SK-N-SH treated with all-trans-retinoic acid at 6 μM for 48 hours (cell line): ENCODE measurements at regions not wholly inside any gene's neighbourhood (a gene's known extent, or its start where the extent isn't known, plus 50 kb on each side); places are given as distances from the start of the nearest gene placed in this dataset.
"Not testable (repeated sequence)": the region's sequence is repeated elsewhere in the genome, so short reads cannot be mapped to it uniquely, and the experiment has no call there.

Experiments
- ATAC-seq: fragments of 200-7000 bp; cut with Tn5 transposase; 3 replicates; pipeline ENCODE4 v1.9.1; 2020; ENCODE audit warnings: mild to moderate bottlenecking, moderate library complexity
- ARNTL ChIP-seq: fragments of 450-650 bp; formaldehyde crosslinking; IDR thresholded peaks from 2 replicates; pipeline ENCODE4 v1.5.0; 2020; ENCODE audit warnings: low read depth, mild to moderate bottlenecking, moderate library complexity, borderline replicate concordance
- BACH2 ChIP-seq: fragments of 250-450 bp; sonication (Bioruptor Pico); IDR thresholded peaks from 2 replicates; pipeline ENCODE4 v1.9.0; 2021; ENCODE audit warnings: mild to moderate bottlenecking, borderline replicate concordance
- CSDC2 ChIP-seq: fragments of 250-450 bp; sonication (Bioruptor Pico); IDR thresholded peaks from 2 replicates; pipeline ENCODE4 v1.5.0; 2020; ENCODE audit warnings: mild to moderate bottlenecking, moderate library complexity
- GLIS3 ChIP-seq: fragments of 250-450 bp; sonication (Bioruptor Pico); IDR thresholded peaks from 2 replicates; pipeline ENCODE4 v1.5.0; 2020; ENCODE audit warnings: mild to moderate bottlenecking, moderate library complexity
- ISL1 ChIP-seq: fragments of 250-450 bp; sonication (Bioruptor Pico); IDR thresholded peaks from 2 replicates; pipeline ENCODE4 v2.1.2; 2022; ENCODE audit warnings: mild to moderate bottlenecking, moderate library complexity
- PATZ1 ChIP-seq: fragments of 250-450 bp; sonication (Bioruptor Pico); IDR thresholded peaks from 2 replicates; pipeline ENCODE4 v1.8.0; 2020; ENCODE audit warnings: mild to moderate bottlenecking, moderate library complexity, borderline replicate concordance
- PPARA ChIP-seq: fragments of 250-450 bp; sonication (Bioruptor Pico); IDR thresholded peaks from 2 replicates; pipeline ENCODE4 v1.5.0; 2020; ENCODE audit warnings: mild to moderate bottlenecking, borderline replicate concordance
- RARB ChIP-seq: fragments of 250-450 bp; sonication (Bioruptor Pico); IDR thresholded peaks from 2 replicates; pipeline ENCODE4 v1.8.0; 2021; ENCODE audit warnings: mild to moderate bottlenecking, moderate library complexity
- SNAI2 ChIP-seq: fragments of 250-450 bp; sonication (Bioruptor Pico); IDR thresholded peaks from 2 replicates; pipeline ENCODE4 v1.5.0; 2020; ENCODE audit warnings: mild to moderate bottlenecking, moderate library complexity
- TCF4 ChIP-seq: fragments of 250-450 bp; sonication (Bioruptor Pico); IDR thresholded peaks from 2 replicates; pipeline ENCODE4 v1.8.0; 2021; ENCODE audit warnings: mild to moderate bottlenecking, moderate library complexity, borderline replicate concordance
- TOX ChIP-seq: fragments of 250-450 bp; sonication (Bioruptor Pico); IDR thresholded peaks from 2 replicates; pipeline ENCODE4 v1.8.0; 2021; ENCODE audit warnings: mild to moderate bottlenecking, moderate library complexity, borderline replicate concordance
- ZC3H10 ChIP-seq: fragments of 250-450 bp; sonication (Bioruptor Pico); IDR thresholded peaks from 2 replicates; pipeline ENCODE4 v1.5.1; 2021; ENCODE audit warnings: mild to moderate bottlenecking, moderate library complexity
- ZFP3 ChIP-seq: fragments of 250-450 bp; sonication (Bioruptor Pico); IDR thresholded peaks from 2 replicates; pipeline ENCODE4 v1.5.0; 2020; ENCODE audit warnings: mild to moderate bottlenecking, moderate library complexity
- ZFP30 ChIP-seq: fragments of 450-650 bp; formaldehyde crosslinking; IDR thresholded peaks from 2 replicates; pipeline ENCODE4 v1.5.0; 2022; ENCODE audit warnings: mild to moderate bottlenecking, moderate library complexity
- ZNF565 ChIP-seq: fragments of 450-650 bp; formaldehyde crosslinking; conservative IDR thresholded peaks from 2 replicates; pipeline ENCODE4 v1.5.0; 2020; ENCODE audit warnings: low read depth, mild to moderate bottlenecking, moderate library complexity
- ZNF70 ChIP-seq: fragments of 450-650 bp; formaldehyde crosslinking; IDR thresholded peaks from 2 replicates; pipeline ENCODE4 v1.5.0; 2020; ENCODE audit warnings: mild to moderate bottlenecking, moderate library complexity
- ZNF8 ChIP-seq: fragments of 450-650 bp; formaldehyde crosslinking; IDR thresholded peaks from 2 replicates; pipeline ENCODE4 v1.5.0; 2020; ENCODE audit warnings: mild to moderate bottlenecking, moderate library complexity
- TF ChIP-seq, protein P1 (sequence below): fragments of 250-450 bp; sonication (Bioruptor Pico); IDR thresholded peaks from 2 replicates; pipeline ENCODE4 v1.5.1; 2020; ENCODE audit warnings: low read depth, mild to moderate bottlenecking, moderate library complexity
- TF ChIP-seq, protein P2 (sequence below): fragments of 250-450 bp; sonication (Bioruptor Pico); IDR thresholded peaks from 2 replicates; pipeline ENCODE4 v1.5.0; 2020; ENCODE audit warnings: mild to moderate bottlenecking, moderate library complexity
- TF ChIP-seq, protein P3 (sequence below): fragments of 250-450 bp; sonication (Bioruptor Pico); IDR thresholded peaks from 2 replicates; pipeline ENCODE4 v1.8.0; 2021; ENCODE audit warnings: low read depth, mild to moderate bottlenecking, moderate library complexity, borderline replicate concordance

- TF ChIP-seq, protein P1, sequence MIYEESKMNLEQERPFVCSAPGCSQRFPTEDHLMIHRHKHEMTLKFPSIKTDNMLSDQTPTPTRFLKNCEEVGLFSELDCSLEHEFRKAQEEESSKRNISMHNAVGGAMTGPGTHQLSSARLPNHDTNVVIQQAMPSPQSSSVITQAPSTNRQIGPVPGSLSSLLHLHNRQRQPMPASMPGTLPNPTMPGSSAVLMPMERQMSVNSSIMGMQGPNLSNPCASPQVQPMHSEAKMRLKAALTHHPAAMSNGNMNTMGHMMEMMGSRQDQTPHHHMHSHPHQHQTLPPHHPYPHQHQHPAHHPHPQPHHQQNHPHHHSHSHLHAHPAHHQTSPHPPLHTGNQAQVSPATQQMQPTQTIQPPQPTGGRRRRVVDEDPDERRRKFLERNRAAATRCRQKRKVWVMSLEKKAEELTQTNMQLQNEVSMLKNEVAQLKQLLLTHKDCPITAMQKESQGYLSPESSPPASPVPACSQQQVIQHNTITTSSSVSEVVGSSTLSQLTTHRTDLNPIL (CRISPR knock-in tag), result no peak
- no peak for TF ChIP-seq ZNF8 (CRISPR knock-in tag)
- TF ChIP-seq ZFP30 (CRISPR knock-in tag), result no peak
Observed at GRCh38 chr6:140711019-140711613, 1336.7 kb upstream of the CITED2 start (continued).

DNA sequence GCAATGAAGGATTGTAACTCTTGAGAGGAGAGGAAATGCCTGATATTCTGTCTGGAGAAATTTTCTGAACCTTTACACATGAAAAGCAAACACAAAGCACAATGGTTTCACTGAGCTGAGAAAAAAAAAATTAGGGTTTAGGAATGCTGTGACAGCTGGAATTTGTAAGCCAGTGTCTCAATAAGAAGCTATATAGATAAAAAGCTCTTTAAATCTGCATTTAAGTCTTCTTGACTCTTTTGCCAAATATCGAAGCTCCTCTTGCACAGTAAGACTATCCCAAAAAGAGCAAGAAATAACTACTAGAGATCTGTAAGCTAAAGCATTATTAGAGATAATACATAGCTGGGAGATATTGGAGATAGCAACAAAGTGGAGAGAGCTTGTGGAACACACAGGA, 1334.0 kb upstream of the CITED2 start:
- no peak for ATAC-seq
- TF ChIP-seq BACH2 (CRISPR knock-in tag) (no peak), ZC3H10 (CRISPR knock-in tag) (no peak), PPARA (CRISPR knock-in tag) (no peak), RARB (CRISPR knock-in tag) (no peak), ARNTL (CRISPR knock-in tag) (no peak), GLIS3 (CRISPR knock-in tag) (no peak), PATZ1 (no peak), SNAI2 (CRISPR knock-in tag) (no peak), ZNF8 (CRISPR knock-in tag) (no peak), ZNF565 (no peak), ZFP3 (CRISPR knock-in tag) (no peak)
- TF ChIP-seq, protein P1 (CRISPR knock-in tag), result no peak
- TF ChIP-seq, protein P2, sequence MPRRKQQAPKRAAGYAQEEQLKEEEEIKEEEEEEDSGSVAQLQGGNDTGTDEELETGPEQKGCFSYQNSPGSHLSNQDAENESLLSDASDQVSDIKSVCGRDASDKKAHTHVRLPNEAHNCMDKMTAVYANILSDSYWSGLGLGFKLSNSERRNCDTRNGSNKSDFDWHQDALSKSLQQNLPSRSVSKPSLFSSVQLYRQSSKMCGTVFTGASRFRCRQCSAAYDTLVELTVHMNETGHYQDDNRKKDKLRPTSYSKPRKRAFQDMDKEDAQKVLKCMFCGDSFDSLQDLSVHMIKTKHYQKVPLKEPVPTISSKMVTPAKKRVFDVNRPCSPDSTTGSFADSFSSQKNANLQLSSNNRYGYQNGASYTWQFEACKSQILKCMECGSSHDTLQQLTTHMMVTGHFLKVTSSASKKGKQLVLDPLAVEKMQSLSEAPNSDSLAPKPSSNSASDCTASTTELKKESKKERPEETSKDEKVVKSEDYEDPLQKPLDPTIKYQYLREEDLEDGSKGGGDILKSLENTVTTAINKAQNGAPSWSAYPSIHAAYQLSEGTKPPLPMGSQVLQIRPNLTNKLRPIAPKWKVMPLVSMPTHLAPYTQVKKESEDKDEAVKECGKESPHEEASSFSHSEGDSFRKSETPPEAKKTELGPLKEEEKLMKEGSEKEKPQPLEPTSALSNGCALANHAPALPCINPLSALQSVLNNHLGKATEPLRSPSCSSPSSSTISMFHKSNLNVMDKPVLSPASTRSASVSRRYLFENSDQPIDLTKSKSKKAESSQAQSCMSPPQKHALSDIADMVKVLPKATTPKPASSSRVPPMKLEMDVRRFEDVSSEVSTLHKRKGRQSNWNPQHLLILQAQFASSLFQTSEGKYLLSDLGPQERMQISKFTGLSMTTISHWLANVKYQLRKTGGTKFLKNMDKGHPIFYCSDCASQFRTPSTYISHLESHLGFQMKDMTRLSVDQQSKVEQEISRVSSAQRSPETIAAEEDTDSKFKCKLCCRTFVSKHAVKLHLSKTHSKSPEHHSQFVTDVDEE (CRISPR knock-in tag), result no peak

DNA sequence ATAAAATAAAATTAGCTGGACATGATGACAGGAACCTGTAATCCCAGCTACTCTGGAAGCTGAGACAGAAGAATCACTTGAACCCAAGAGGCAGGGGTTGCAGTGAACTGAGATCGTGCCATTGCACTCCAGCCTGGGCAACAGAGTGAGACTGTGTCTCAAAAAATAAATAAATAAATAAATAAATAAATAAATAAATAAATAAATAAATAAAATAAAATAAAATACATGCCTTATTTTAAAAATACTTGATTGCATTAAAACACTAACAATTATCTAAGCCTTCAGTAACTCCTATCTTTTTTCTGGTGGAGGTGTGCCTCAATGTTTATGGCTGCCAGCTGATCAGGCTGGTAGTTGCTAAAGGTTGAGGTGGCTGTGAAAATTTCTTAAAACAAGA, 1329.6 kb upstream of the CITED2 start:
- ATAC-seq, result not testable (repeated sequence)

DNA sequence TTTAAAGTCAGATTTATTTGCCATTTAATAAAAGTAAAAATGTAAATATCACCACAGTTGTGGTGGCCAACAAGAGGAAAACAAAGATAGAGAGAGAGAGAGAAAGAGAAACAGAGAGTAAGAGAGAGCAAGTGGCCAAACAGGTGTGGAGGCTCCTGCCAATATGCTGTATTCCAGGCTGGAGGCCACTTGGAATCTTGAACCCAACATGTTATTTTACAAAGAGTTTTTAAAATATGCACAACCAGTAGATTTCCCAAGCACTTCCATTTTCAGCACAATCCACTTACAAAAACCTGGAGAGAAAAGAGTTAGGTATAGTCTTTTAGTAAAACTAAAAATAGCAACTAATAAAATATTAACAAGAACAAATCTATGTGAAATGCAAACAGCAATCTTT, 1323.1 kb upstream of the CITED2 start:
- no peak for ATAC-seq
- no peak for TF ChIP-seq TCF4 (CRISPR knock-in tag)
- TF ChIP-seq ZNF70, result no peak
- TF ChIP-seq ZFP30 (CRISPR knock-in tag), result no peak
- no peak for TF ChIP-seq ZC3H10 (CRISPR knock-in tag)
- TF ChIP-seq, protein P1 (CRISPR knock-in tag), result no peak
- no peak for TF ChIP-seq PPARA (CRISPR knock-in tag)
- no peak for TF ChIP-seq CSDC2 (CRISPR knock-in tag)
- TF ChIP-seq TOX (CRISPR knock-in tag), result no peak
- no peak for TF ChIP-seq RARB (CRISPR knock-in tag)
- no peak for TF ChIP-seq SNAI2 (CRISPR knock-in tag)
- TF ChIP-seq ZFP3 (CRISPR knock-in tag), result no peak
- TF ChIP-seq, protein P2 (CRISPR knock-in tag), result no peak
- TF ChIP-seq ARNTL (CRISPR knock-in tag), result no peak
- no peak for TF ChIP-seq ISL1 (CRISPR knock-in tag)
- TF ChIP-seq ZNF565, result no peak
- TF ChIP-seq, protein P3, sequence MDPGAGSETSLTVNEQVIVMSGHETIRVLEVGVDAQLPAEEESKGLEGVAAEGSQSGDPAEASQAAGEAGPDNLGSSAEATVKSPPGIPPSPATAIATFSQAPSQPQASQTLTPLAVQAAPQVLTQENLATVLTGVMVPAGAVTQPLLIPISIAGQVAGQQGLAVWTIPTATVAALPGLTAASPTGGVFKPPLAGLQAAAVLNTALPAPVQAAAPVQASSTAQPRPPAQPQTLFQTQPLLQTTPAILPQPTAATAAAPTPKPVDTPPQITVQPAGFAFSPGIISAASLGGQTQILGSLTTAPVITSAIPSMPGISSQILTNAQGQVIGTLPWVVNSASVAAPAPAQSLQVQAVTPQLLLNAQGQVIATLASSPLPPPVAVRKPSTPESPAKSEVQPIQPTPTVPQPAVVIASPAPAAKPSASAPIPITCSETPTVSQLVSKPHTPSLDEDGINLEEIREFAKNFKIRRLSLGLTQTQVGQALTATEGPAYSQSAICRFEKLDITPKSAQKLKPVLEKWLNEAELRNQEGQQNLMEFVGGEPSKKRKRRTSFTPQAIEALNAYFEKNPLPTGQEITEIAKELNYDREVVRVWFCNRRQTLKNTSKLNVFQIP (CRISPR knock-in tag), result no peak
- TF ChIP-seq GLIS3 (CRISPR knock-in tag), result no peak
- TF ChIP-seq, all 23 proteins: peak for 0
